Keratinocyte (primary cell): ENCODE measurements at regions not wholly inside any gene's neighbourhood (a gene's known extent, or its start where the extent isn't known, plus 50 kb on each side); places are given as distances from the start of the nearest gene placed in this dataset.

Experiments used
- DNase-seq: peaks from one replicate; pipeline ENCODE4 v3.0.0-alpha.2; 2011; ENCODE audit warnings: low read depth, missing footprints, low spot score
- FAIRE-seq: peaks from 2 replicates; lab custom pipeline; 2011; peaks lifted over from hg19 to GRCh38; lab: Jason Lieb, UNC
- H2AFZ ChIP-seq: 2 replicates; pipeline ENCODE4 v1.6.0; 2012; ENCODE audit warnings: low read length, control low read depth, inconsistent platforms; ENCODE audit not compliant: control insufficient read depth
- H3K27ac ChIP-seq: 2 replicates; pipeline ENCODE4 v1.5.1; 2011; ENCODE audit warnings: low read length; ENCODE audit not compliant: control insufficient read depth, insufficient read depth
- H3K27me3 ChIP-seq: 3 replicates; pipeline ENCODE4 v1.6.0; 2011; ENCODE audit warnings: low read length; ENCODE audit not compliant: control insufficient read depth, insufficient read depth; ENCODE audit errors: extremely low read depth
- H3K36me3 ChIP-seq, 2 experiments: 2 replicates in 1 of 2; 3 replicates in 1 of 2; pipeline ENCODE4 v1.5.1; 2011; ENCODE audit warnings: low read length in 2 of 2, mild to moderate bottlenecking in 1 of 2; ENCODE audit not compliant: control insufficient read depth in 2 of 2, insufficient read depth in 2 of 2; ENCODE audit errors: extremely low read depth in 1 of 2
- H3K4me1 ChIP-seq: 3 replicates; pipeline ENCODE4 v1.5.1; 2011; ENCODE audit warnings: low read length; ENCODE audit not compliant: control insufficient read depth, insufficient read depth; ENCODE audit errors: extremely low read depth
- H3K4me2 ChIP-seq: 3 replicates; pipeline ENCODE4 v1.6.0; 2011; ENCODE audit warnings: low read depth, low read length; ENCODE audit not compliant: control insufficient read depth, insufficient read depth; ENCODE audit errors: extremely low read depth
- H3K4me3 ChIP-seq, 3 experiments: fragments of 200-600 bp in 1 of 3; sonication (generic) in 1 of 3; 2 replicates in 2 of 3; 3 replicates in 1 of 3; pipeline ENCODE4 v1.5.1; 2011 to 2016; ENCODE audit warnings: low read length in 3 of 3, mild to moderate bottlenecking in 3 of 3, control low read depth in 2 of 3, inconsistent platforms in 1 of 3, low read depth in 1 of 3, mixed read lengths in 1 of 3, mixed run types in 1 of 3, moderate library complexity in 1 of 3; ENCODE audit not compliant: control insufficient read depth in 2 of 3, insufficient read depth in 2 of 3; ENCODE audit errors: extremely low read depth in 1 of 3
- H3K79me2 ChIP-seq: 2 replicates; pipeline ENCODE4 v1.6.0; 2012; ENCODE audit warnings: low read length; ENCODE audit not compliant: control insufficient read depth, insufficient read depth
- H3K9ac ChIP-seq: 3 replicates; pipeline ENCODE4 v1.6.0; 2011; ENCODE audit warnings: low read length; ENCODE audit not compliant: control insufficient read depth, insufficient read depth; ENCODE audit errors: extremely low read depth
- H3K9me1 ChIP-seq: 3 replicates; pipeline ENCODE4 v1.6.0; 2011; ENCODE audit warnings: low read length; ENCODE audit not compliant: control insufficient read depth, insufficient read depth; ENCODE audit errors: extremely low read depth
- H3K9me3 ChIP-seq: 2 replicates; pipeline ENCODE4 v1.5.1; 2012; ENCODE audit warnings: low read depth, low read length; ENCODE audit not compliant: control insufficient read depth
- H4K20me1 ChIP-seq: 3 replicates; pipeline ENCODE4 v1.6.0; 2011; ENCODE audit warnings: low read length; ENCODE audit not compliant: control insufficient read depth, insufficient read depth; ENCODE audit errors: extremely low read depth
- CTCF ChIP-seq, 3 experiments: IDR thresholded peaks in 1 of 3; conservative IDR thresholded peaks in 1 of 3; optimal IDR thresholded peaks in 1 of 3; 2 replicates in 2 of 3; 3 replicates in 1 of 3; pipeline versions ENCODE3 to v1.5.1; 2011; ENCODE audit warnings: low read length in 3 of 3, mild to moderate bottlenecking in 3 of 3, moderate library complexity in 2 of 3, control low read depth in 1 of 3, inconsistent platforms in 1 of 3; ENCODE audit not compliant: insufficient read depth in 2 of 3; ENCODE audit errors: extremely low read depth in 1 of 3
- EZH2 ChIP-seq: IDR thresholded peaks from one replicate; pipeline ENCODE4 v1.6.1; 2012; ENCODE audit warnings: inconsistent platforms, mild to moderate bottlenecking, low read length, moderate library complexity
- dilution Hi-C: fragments of 300-500 bp; cut with MboI; formaldehyde crosslinking; loops from one replicate; pipeline ENCODE4 v1.7.0; 2020; ENCODE audit warnings: low sequenced_read_pairs; ENCODE audit not compliant: extremely low pct_ligation_motif_present

GRCh38 chr4:37051111-37051510 is 193.4 kb upstream of the NWD2 start:
- H3K4me1 ChIP-seq, result no peaks in the 10 kb centered on the region
- no peaks in the 10 kb centered on the region for H3K9me3 ChIP-seq
- no peak for DNase-seq
- H3K4me2 ChIP-seq, result no peak overlapping the region
- H3K27ac ChIP-seq, result no peak overlapping the region
- TF ChIP-seq CTCF (optimal IDR thresholded peaks at IDR 0.05 in 1 of 3, IDR thresholded peaks at IDR 0.05 in 1 of 3, conservative IDR thresholded peaks at IDR 0.05 in 1 of 3; ENCODE audit: extremely low read depth in 1 of 3, insufficient read depth in 2 of 3, low read length in 3 of 3), result no peak
- TF ChIP-seq EZH2, result no peak
- no peak for FAIRE-seq
- H3K27me3 ChIP-seq, result no peaks in the 10 kb centered on the region
- no peaks in the 10 kb centered on the region for H3K79me2 ChIP-seq
- no peaks in the 10 kb centered on the region for H3K36me3 ChIP-seq
- no peaks in the 10 kb centered on the region for H4K20me1 ChIP-seq
- dilution Hi-C loops, result no loop called here
- no peaks in the 10 kb centered on the region for H3K9me1 ChIP-seq
- H3K4me3 ChIP-seq, result no peak overlapping the region
- no peak overlapping the region for H2AFZ ChIP-seq
- H3K9ac ChIP-seq, result no peak overlapping the region

- FAIRE-seq (no peak), DNase-seq (no peak)
- Histone ChIP-seq H3K27me3 (no peaks in the 10 kb centered on the region), H3K9me3 (no peaks in the 10 kb centered on the region), H3K4me2 (no peak overlapping the region), H2AFZ (no peak overlapping the region), H3K4me3 (no peak overlapping the region), H3K36me3 (no peaks in the 10 kb centered on the region), H3K79me2 (no peaks in the 10 kb centered on the region), H3K9me1 (no peaks in the 10 kb centered on the region), H3K27ac (no peak overlapping the region), H3K9ac (no peak overlapping the region), H4K20me1 (no peaks in the 10 kb centered on the region), H3K4me1 (no peaks in the 10 kb centered on the region)
- dilution Hi-C loops, result no loop called here
- TF ChIP-seq EZH2 (no peak), CTCF (optimal IDR thresholded peaks at IDR 0.05 in 1 of 3, IDR thresholded peaks at IDR 0.05 in 1 of 3, conservative IDR thresholded peaks at IDR 0.05 in 1 of 3; ENCODE audit: extremely low read depth in 1 of 3, insufficient read depth in 2 of 3, low read length in 3 of 3) (no peak)
Observed at GRCh38 chr4:37051866-37052265, 192.7 kb upstream of the NWD2 start.
